Nephron (organoid): ENCODE measurements at regions not wholly inside any gene's neighbourhood (a gene's known extent, or its start where the extent isn't known, plus 50 kb on each side); places are given as distances from the start of the nearest gene placed in this dataset.
"Not testable (repeated sequence)": the region's sequence is repeated elsewhere in the genome, so short reads cannot be mapped to it uniquely, and the experiment has no call there.

ENCODE experiments used
- H3K27ac Mint-ChIP-seq, 3 experiments: 2 replicates each; pipeline ENCODE4 v1.8.0; 2020; ENCODE audit warnings: mixed read lengths in 3 of 3, mild to moderate bottlenecking in 2 of 3, moderate library complexity in 1 of 3
- H3K27me3 Mint-ChIP-seq: 2 replicates; pipeline ENCODE4 v1.8.0; 2021; ENCODE audit warnings: low read depth, mild to moderate bottlenecking, moderate library complexity, mixed read lengths
- H3K36me3 Mint-ChIP-seq: 2 replicates; pipeline ENCODE4 v1.8.0; 2020; ENCODE audit warnings: low read depth, mixed read lengths
- H3K4me1 Mint-ChIP-seq: 2 replicates; pipeline ENCODE4 v1.8.0; 2020; ENCODE audit warnings: mixed read lengths
- H3K4me3 Mint-ChIP-seq, 3 experiments: 2 replicates each; pipeline ENCODE4 v1.8.0; 2020; ENCODE audit warnings: mild to moderate bottlenecking in 3 of 3, mixed read lengths in 3 of 3, moderate library complexity in 2 of 3
- H3K9me3 Mint-ChIP-seq: 2 replicates; pipeline ENCODE4 v1.8.0; 2020; ENCODE audit warnings: mixed read lengths
- TF ChIP-seq, protein P1 (sequence below), 3 experiments: fragments of 200-600 bp; sonication (generic); IDR thresholded peaks; one replicate each; pipeline ENCODE4 v1.5.0; 2021; ENCODE audit warnings: antibody characterized with exemption in 3 of 3; ENCODE audit not compliant: unreplicated experiment in 3 of 3

DNA sequence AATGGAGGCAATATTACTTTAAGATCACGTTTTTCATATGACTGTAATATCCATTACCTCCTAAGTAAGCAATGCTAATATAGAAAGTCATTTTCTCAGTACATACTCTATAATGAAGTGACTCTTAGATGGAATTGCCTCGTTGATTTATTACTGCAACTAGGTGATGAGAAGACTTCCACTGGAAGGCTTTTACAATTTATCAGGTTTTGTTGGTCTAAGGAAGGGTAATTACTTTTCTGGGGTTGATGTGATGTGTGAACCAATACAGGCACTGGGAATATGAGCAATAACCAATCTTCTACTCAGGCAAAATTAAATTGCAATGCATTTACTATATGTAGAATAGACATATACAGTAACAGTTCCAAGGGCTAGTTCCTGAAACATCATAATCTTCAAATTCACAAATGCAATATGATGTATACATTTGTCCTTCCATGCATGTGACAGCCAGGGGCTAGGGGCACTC, 635.0 kb downstream of the QKI start:
- Mint-ChIP-seq H3K9me3 (no peaks in the 10 kb centered on the region), H3K27ac (no peak overlapping the region), H3K36me3 (no peaks in the 10 kb centered on the region), H3K4me3 (no peak overlapping the region), H3K27me3 (peaks cover 8% of the 10 kb centered on the region), H3K4me1 (no peaks in the 10 kb centered on the region)
- TF ChIP-seq, protein P1, sequence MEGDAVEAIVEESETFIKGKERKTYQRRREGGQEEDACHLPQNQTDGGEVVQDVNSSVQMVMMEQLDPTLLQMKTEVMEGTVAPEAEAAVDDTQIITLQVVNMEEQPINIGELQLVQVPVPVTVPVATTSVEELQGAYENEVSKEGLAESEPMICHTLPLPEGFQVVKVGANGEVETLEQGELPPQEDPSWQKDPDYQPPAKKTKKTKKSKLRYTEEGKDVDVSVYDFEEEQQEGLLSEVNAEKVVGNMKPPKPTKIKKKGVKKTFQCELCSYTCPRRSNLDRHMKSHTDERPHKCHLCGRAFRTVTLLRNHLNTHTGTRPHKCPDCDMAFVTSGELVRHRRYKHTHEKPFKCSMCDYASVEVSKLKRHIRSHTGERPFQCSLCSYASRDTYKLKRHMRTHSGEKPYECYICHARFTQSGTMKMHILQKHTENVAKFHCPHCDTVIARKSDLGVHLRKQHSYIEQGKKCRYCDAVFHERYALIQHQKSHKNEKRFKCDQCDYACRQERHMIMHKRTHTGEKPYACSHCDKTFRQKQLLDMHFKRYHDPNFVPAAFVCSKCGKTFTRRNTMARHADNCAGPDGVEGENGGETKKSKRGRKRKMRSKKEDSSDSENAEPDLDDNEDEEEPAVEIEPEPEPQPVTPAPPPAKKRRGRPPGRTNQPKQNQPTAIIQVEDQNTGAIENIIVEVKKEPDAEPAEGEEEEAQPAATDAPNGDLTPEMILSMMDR (IDR thresholded peaks at IDR 0.05; ENCODE audit: unreplicated experiment in 3 of 3) = no peak

- no peak overlapping the region for H3K27ac Mint-ChIP-seq
- TF ChIP-seq, protein P1 (IDR thresholded peaks at IDR 0.05; ENCODE audit: unreplicated experiment in 3 of 3) = no peak
- H3K9me3 Mint-ChIP-seq = no peaks in the 10 kb centered on the region
- no peaks in the 10 kb centered on the region for H3K4me1 Mint-ChIP-seq
- H3K36me3 Mint-ChIP-seq = no peaks in the 10 kb centered on the region
- H3K27me3 Mint-ChIP-seq = peaks cover 8% of the 10 kb centered on the region
- no peak overlapping the region for H3K4me3 Mint-ChIP-seq
Measured at GRCh38 chr6:164048840-164049516, 634.5 kb downstream of the QKI start.

GRCh38 chr6:164045082-164045481, 630.6 kb downstream of the QKI start:
- TF ChIP-seq, protein P1 (IDR thresholded peaks at IDR 0.05; ENCODE audit: unreplicated experiment in 3 of 3) = no peak
- Mint-ChIP-seq H3K27ac (no peak overlapping the region), H3K4me3 (no peak overlapping the region), H3K36me3 (no peaks in the 10 kb centered on the region), H3K4me1 (no peaks in the 10 kb centered on the region), H3K9me3 (peaks cover 10% of the 10 kb centered on the region), H3K27me3 (peaks cover 8% of the 10 kb centered on the region)

DNA sequence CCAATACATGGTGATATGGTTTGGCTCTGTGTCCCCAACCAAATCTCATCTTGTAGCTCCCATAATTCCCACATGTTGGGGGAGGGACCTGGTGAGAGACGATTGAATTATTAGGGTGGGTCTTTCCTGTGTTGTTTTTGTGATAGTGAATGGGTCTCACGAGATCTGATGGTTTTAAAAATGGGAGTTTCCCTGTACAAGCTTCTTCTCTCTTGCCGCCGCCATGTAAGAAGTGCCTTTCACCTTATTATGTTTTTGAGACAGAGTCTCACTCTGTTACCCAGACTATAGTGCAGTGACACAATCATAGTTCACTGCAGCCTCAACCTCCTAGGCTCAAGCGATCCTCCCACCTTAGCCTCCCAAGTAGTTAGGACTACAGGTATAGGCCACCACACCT, 629.1 kb downstream of the QKI start:
- not testable (repeated sequence) for H3K27ac Mint-ChIP-seq, H3K36me3 Mint-ChIP-seq, H3K4me1 Mint-ChIP-seq, H3K27me3 Mint-ChIP-seq, H3K4me3 Mint-ChIP-seq
- peaks cover 10% of the 10 kb centered on the region for H3K9me3 Mint-ChIP-seq

DNA sequence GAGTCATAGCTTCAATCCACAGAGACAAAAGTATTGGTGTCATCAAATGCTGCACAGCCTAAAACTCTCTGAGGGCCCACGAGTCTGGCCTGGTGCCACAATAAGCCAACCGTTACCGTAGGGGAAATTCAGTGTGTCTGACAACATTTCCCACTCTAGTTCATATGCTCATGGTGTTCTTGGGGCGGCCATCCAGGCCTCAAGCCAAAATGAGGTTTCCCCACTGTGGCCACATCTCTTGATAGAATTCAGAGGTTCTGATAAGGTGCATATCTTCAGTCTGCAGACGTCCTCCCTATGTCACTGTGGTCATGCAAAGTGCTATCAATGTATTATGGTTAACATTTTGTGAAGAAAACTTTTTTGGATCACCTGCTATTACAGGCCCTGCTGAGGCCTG, 627.7 kb downstream of the QKI start:
- no peaks in the 10 kb centered on the region for H3K36me3 Mint-ChIP-seq
- TF ChIP-seq, protein P1 (IDR thresholded peaks at IDR 0.05; ENCODE audit: unreplicated experiment in 3 of 3) = no peak
- no peaks in the 10 kb centered on the region for H3K27me3 Mint-ChIP-seq
- H3K27ac Mint-ChIP-seq = no peak overlapping the region
- H3K9me3 Mint-ChIP-seq = peaks cover 10% of the 10 kb centered on the region
- no peak overlapping the region for H3K4me3 Mint-ChIP-seq
- H3K4me1 Mint-ChIP-seq = no peaks in the 10 kb centered on the region

- TF ChIP-seq, protein P1 (IDR thresholded peaks at IDR 0.05; ENCODE audit: unreplicated experiment in 3 of 3) = no peak
- H3K36me3 Mint-ChIP-seq = no peaks in the 10 kb centered on the region
- H3K27ac Mint-ChIP-seq = no peak overlapping the region
- no peaks in the 10 kb centered on the region for H3K4me1 Mint-ChIP-seq
- H3K27me3 Mint-ChIP-seq = no peaks in the 10 kb centered on the region
- no peak overlapping the region for H3K4me3 Mint-ChIP-seq
- H3K9me3 Mint-ChIP-seq = peaks cover 10% of the 10 kb centered on the region
Measured at GRCh38 chr6:164040994-164041393, 626.5 kb downstream of the QKI start.
